ENCODE measurements at regions not wholly inside any gene's neighbourhood (a gene's known extent, or its start where the extent isn't known, plus 50 kb on each side); places are given as distances from the start of the nearest gene placed in this dataset.

- no peak for DNase-seq
These were observed 161.3 kb upstream of the KIT start for GRCh38 chr4:54496412-54496811.

- DNase-seq, result no peak
These were observed 159.8 kb upstream of the KIT start for GRCh38 chr4:54497947-54498346.

- no peak for DNase-seq
These were observed 159.1 kb upstream of the KIT start for GRCh38 chr4:54498661-54499111.

- no peak for DNase-seq
These were observed 158.3 kb upstream of the KIT start for GRCh38 chr4:54499308-54500074.

DNA sequence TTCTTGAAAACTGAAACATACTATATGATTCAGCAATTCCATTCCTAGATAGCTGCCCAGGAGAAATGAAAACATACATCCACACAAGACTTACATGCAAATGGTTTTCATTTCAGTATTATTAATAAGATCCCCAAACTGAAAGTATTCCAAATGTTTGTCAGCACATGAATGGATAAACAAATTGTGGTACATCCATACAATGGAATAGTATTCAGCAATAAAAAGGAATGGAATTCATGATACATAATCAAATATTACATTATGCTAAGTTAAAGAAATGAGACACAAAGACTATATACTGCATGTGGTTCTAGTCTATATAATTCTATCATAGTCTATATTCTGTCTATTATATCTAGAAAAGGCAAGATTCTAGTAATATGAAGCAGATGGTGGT lies 152.4 kb upstream of the KIT start:
- DNase-seq, result no peak

- DNase-seq, result no peak
These were observed 151.8 kb upstream of the KIT start for GRCh38 chr4:54505996-54506395.

DNA sequence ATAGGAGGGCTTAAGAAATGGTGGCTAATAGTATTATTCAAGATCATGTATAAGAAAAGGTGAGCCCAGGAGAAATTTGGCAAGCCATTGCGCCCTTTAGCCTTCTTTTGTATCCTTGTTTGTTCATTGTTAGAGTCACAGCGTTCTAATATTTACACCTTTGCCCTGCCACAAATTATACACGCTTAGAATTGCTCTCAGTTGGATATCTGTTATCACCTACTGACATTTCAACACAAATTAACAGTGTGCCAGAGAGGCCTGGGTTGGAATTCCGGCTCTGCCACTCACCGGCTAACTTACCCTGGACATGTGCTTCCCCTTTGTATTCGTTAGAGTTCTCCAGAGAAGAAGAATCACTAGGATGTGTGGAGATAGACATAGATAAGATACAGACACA lies 148.7 kb upstream of the KIT start:
- DNase-seq, result no peak

DNA sequence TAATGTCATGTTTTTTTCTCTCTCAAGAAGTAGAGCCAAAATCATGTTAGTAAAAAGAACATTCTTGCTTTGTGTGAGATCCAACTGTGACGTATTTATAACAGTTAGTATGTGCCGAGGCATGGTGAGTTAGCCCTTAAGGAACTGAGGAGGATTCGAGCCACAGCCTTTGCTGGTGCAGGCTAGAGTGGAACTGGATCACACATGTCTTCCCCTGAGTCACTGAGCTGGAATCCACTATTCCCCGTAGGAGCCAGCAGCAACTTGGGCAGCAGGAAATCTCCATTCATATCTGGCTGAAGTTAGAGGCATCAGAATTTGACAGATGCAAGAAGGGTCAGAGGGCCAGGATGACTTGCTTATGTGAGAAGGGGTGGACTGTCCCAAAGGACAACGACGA lies 144.6 kb upstream of the KIT start:
- DNase-seq, result no peak

DNA sequence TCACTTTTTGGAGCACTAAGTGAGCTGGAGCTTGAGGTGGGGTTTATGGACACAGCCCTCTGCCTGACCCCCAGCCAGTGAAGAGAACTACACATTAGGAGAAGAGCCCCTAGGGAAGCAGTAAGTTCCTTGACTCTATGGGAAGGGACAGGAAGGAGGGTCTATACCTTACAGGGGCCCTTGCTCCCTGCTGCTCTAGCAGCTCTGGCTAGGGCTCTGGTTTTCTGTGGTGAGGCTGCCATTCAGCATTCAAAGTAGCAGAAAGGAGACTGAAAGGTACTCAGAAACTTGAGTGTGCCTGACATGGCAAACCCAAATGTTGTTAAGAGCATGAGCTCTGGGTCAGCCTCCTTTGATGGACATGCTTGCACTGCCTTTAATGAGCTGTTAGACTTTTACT lies 144.0 kb upstream of the KIT start:
- DNase-seq, result no peak

DNA sequence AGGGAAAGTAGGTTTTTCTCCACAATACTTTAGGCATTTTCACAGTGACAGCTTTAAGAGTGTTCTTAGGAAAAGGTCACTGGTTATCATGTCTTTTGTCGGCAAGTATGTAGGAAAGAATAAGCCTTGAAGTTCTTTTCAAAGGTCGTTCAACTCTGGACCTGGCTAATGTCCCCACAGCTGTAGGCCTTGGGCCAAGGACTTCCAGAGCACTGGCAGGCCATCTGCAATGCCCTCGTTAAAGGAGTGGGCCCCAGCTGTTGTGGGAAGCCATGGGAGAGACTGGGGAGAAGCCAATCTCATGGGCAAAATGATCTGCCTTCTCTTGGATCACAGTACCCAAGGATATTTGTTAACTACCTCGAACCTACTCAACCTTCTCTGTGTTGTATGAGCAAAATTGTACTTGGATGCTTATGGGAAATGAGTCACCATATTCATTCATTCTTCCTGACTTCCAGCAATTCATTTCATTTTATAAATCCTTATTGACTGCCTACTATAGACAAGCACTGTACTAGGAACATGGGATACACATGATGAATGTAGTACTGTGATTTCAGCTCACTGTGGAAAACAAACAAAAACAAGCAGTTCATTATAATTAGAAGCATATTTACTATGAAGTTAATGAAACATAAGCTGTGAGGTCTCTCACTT lies 141.1 kb upstream of the KIT start:
- no peak for DNase-seq

DNA sequence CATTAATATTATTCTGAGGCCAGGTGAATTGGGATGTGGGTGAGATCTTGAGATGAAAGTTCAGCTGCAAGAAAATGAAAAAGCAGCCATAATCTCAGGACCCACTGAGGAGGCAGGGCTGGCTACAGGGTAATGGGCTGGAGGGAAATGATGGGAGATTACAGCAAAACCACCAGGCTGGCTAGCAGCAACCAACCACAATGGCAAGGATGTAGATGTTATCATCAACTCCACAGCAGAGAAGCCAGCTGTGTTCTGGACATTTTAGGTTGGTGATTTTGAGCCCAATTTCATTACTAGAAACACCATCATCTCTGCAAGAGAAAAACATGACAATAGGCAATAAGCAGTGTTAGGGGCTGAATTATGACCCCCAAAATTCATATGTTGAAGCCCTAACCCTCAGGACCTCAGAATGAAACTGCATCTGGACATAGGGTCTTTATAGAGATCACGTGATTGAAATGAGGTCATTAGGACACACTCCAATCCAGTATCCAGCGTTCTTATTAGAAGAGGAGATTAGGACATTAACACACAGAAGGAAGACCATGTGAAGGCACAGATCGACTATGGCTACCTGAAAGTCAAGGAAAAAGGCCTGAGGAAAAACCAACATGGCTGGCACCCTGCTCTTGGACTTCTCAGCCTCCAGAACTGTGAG lies 139.8 kb upstream of the KIT start:
- no peak for DNase-seq

- no peak for DNase-seq
These were observed 132.2 kb upstream of the KIT start for GRCh38 chr4:54525602-54526001.

GRCh38 chr4:54526560-54526959 lies 131.2 kb upstream of the KIT start:
- DNase-seq, result no peak

DNA sequence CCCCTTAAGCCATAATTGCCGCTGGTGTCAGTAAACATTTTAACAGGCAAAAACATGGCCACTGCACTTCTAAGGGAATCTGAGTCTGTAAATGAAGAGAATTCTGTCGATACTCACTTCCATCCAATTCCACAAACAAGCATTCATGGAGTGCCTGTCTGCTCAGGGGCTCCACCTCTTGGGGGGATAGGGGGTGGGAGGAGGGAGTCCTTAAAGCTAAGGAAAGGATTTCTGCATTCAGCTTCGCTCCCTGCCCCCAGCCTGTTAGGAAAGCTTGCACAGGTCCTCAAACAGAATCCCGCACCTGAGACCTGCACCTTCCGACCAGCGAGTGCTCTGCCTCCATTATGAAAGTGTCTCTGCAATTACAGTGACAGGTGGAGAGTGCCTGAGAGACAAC lies 130.2 kb upstream of the KIT start:
- DNase-seq, result no peak

DNA sequence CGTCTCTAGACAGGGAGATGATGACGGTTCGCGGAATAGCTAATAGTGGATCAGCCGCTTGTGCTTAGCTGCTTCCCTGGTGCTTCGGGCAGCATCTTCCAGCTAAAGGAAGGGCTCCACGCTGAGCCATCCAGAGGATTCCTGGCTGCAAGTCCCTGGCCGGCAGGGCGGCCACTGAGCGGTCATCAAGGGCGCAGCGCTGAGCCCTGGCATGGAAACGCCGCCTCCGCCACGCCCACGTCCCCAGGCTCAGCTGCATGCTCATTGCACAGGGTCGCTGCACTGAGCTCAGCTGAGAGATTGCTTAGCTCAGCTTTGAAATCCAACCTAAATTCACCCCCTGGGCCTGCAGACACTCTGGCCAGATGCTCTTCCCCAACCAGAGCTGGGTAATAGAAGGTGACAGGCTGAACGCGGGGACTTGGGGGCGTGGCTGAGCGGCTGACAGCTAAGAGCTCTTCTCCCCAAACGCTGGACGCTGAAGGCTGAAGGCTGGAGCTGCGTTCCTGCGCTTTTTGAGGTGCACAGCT lies 118.2 kb upstream of the KIT start:
- no peak for DNase-seq

GRCh38 chr4:54540931-54541330 lies 116.8 kb upstream of the KIT start:
- no peak for DNase-seq

GRCh38 chr4:54541426-54542118 lies 116.2 kb upstream of the KIT start:
- no peak for DNase-seq

- no peak for DNase-seq
These were observed 115.7 kb upstream of the KIT start for GRCh38 chr4:54542119-54542438.

DNA sequence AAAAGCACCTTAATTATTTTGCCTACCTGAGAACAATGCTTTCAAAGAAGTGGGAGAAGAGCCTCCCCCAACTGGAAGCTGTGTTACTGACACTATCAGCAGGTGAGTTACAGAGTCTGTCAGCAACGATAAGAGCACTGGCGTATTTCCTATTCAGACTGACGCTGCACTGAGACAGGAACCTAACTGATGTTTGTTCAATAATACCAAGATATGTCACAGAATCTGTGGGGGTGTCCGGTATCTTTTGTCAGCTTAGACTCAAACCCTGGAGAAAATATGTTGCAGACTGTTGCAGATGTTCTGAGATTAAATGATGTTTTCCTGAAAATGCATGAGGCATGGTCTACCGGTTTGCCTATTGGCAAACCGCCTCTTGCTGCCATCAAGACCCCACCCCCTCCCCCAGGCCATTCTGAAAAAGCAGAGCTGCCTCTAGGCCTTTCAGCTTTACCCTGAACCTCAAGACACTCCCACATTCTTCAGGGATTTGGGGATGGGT lies 115.2 kb upstream of the KIT start:
- DNase-seq, result no peak

- no peak for DNase-seq
These were observed 114.5 kb upstream of the KIT start for GRCh38 chr4:54543088-54543795.

GRCh38 chr4:54545663-54546424 lies 111.9 kb upstream of the KIT start:
- no peak for DNase-seq
